GM23338 (cell line): ENCODE measurements at regions not wholly inside any gene's neighbourhood (a gene's known extent, or its start where the extent isn't known, plus 50 kb on each side); places are given as distances from the start of the nearest gene placed in this dataset.

Experiments used
- CREB1 ChIP-seq: fragments of 250-450 bp; sonication (Bioruptor Pico); IDR thresholded peaks from 2 replicates; pipeline ENCODE4 v1.5.0; 2020; ENCODE audit warnings: low read depth, mild to moderate bottlenecking, moderate library complexity
- CTCF ChIP-seq, 2 experiments: fragments of 200-600 bp in 1 of 2; sonication (generic) in 1 of 2; conservative IDR thresholded peaks; 2 replicates each; pipeline versions ENCODE4 v1.5.1 to v1.6.1; 2016 to 2017; ENCODE audit warnings: antibody characterized with exemption in 2 of 2, low read depth in 2 of 2, mild to moderate bottlenecking in 2 of 2, moderate library complexity in 1 of 2
- EZH2 ChIP-seq: fragments of 200-600 bp; sonication (generic); IDR thresholded peaks from one replicate; pipeline ENCODE4 v1.8.0; 2017; ENCODE audit warnings: antibody characterized with exemption, mild to moderate bottlenecking, low read depth; ENCODE audit not compliant: unreplicated experiment
- POLR2AphosphoS5 ChIP-seq: IDR thresholded peaks from 2 replicates; pipeline ENCODE4 v1.6.1; 2016; ENCODE audit warnings: antibody characterized with exemption, low read depth
- TF ChIP-seq, protein P1 (sequence below): IDR thresholded peaks from one replicate; pipeline ENCODE4 v1.6.1; 2018; ENCODE audit warnings: antibody characterized with exemption; ENCODE audit not compliant: unreplicated experiment

DNA sequence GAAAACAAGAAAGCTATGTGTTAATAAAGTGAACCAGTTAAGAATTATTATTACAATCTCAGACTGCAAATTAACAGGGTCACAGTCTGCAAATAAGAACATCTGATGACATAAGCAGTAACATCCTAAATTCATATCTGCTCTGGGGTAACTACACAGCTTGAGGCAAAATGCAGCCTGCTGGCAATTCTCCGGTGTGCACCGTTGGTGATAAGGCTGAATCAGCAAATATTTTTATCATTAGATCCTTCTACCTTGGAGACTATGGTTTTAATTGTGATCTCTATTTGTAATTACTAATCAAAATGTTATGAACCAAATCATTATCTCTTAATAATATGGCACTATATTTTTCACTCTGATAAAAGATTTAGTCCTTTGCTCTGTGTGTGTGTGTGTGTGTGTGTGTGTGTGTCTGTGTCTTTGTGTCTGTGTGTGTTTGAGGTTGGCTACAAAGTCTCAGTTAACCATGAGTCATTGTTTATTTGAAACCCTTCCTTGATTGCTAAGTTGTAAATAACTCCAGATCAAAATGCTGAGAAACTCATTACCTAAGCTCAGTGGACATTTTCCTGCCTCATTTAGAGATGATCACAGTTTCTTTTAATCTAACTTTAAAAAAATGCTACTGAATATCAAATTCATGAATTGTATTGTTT is 442.6 kb downstream of the GXYLT1 start:
- TF ChIP-seq CTCF (conservative IDR thresholded peaks at IDR 0.05; ENCODE audit: low read depth in 2 of 2), result no peak
- TF ChIP-seq, protein P1, sequence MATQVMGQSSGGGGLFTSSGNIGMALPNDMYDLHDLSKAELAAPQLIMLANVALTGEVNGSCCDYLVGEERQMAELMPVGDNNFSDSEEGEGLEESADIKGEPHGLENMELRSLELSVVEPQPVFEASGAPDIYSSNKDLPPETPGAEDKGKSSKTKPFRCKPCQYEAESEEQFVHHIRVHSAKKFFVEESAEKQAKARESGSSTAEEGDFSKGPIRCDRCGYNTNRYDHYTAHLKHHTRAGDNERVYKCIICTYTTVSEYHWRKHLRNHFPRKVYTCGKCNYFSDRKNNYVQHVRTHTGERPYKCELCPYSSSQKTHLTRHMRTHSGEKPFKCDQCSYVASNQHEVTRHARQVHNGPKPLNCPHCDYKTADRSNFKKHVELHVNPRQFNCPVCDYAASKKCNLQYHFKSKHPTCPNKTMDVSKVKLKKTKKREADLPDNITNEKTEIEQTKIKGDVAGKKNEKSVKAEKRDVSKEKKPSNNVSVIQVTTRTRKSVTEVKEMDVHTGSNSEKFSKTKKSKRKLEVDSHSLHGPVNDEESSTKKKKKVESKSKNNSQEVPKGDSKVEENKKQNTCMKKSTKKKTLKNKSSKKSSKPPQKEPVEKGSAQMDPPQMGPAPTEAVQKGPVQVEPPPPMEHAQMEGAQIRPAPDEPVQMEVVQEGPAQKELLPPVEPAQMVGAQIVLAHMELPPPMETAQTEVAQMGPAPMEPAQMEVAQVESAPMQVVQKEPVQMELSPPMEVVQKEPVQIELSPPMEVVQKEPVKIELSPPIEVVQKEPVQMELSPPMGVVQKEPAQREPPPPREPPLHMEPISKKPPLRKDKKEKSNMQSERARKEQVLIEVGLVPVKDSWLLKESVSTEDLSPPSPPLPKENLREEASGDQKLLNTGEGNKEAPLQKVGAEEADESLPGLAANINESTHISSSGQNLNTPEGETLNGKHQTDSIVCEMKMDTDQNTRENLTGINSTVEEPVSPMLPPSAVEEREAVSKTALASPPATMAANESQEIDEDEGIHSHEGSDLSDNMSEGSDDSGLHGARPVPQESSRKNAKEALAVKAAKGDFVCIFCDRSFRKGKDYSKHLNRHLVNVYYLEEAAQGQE, result no peak
- no peak for TF ChIP-seq CREB1 (CRISPR knock-in tag)
- no peak for TF ChIP-seq EZH2
- no peak for TF ChIP-seq POLR2AphosphoS5
